Activated T-helper 2 cell treated with anti-CD3 and anti-CD28 coated beads, Interferon-gamma antibody, Interleukin-2, Interleukin-4, amounts not matched to agents 10 μg/mL and 5 μg/mL and 100 μg/mL, durations not matched to agents 14 hours and 24 hours and 36 hours (primary cell): ENCODE measurements at regions not wholly inside any gene's neighbourhood (a gene's known extent, or its start where the extent isn't known, plus 50 kb on each side); places are given as distances from the start of the nearest gene placed in this dataset.

Source experiments
- DNase-seq: peaks from one replicate; pipeline ENCODE4 v3.0.0; 2021; ENCODE audit warnings: low spot score
- H3K27ac Mint-ChIP-seq: one replicate; pipeline ENCODE4 v1.8.0; 2021; ENCODE audit warnings: mixed read lengths
- H3K27me3 Mint-ChIP-seq: one replicate; pipeline ENCODE4 v1.8.0; 2021; ENCODE audit warnings: low read depth, mixed read lengths
- H3K36me3 Mint-ChIP-seq: one replicate; pipeline ENCODE4 v1.8.0; 2021; ENCODE audit warnings: low read depth, mixed read lengths
- H3K4me1 Mint-ChIP-seq: one replicate; pipeline ENCODE4 v1.8.0; 2021; ENCODE audit warnings: low read depth, mixed read lengths
- H3K4me3 Mint-ChIP-seq: one replicate; pipeline ENCODE4 v1.8.0; 2021; ENCODE audit warnings: low read depth, mild to moderate bottlenecking, moderate library complexity, mixed read lengths
- H3K9me3 Mint-ChIP-seq: one replicate; pipeline ENCODE4 v1.8.0; 2021; ENCODE audit warnings: mixed read lengths
- intact Hi-C: fragments of 100-400 bp; cut with micrococcal nuclease; formaldehyde crosslinking; loops from one replicate; pipeline ENCODE4 v1.15.1; 2023

DNA sequence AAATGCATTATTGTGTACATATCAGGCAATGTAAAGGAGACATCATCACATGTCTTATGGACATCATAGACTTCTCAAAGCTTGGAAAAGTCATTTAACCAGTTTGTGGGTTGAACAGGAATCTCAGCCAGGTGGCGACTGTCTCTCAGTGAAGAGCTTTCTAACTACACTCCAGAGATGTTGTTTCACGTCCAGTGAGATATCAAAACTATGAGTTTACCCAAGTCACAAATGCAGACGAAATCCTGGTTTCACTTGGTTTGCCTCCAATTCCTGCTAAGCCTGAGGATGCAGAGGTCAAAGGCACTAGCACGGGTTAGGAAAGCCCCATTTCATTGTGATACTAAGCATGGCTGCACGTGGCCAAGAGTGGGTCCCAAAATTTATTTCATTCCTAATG, 384.5 kb upstream of the MEIS1 start:
- H3K27me3 Mint-ChIP-seq = no peaks in the 10 kb centered on the region
- H3K9me3 Mint-ChIP-seq = no peaks in the 10 kb centered on the region
- DNase-seq = no peak
- H3K36me3 Mint-ChIP-seq = no peaks in the 10 kb centered on the region
- no peak overlapping the region for H3K27ac Mint-ChIP-seq
- intact Hi-C loops = no loop called here
- H3K4me1 Mint-ChIP-seq = no peaks in the 10 kb centered on the region
- H3K4me3 Mint-ChIP-seq = no peak overlapping the region

DNA sequence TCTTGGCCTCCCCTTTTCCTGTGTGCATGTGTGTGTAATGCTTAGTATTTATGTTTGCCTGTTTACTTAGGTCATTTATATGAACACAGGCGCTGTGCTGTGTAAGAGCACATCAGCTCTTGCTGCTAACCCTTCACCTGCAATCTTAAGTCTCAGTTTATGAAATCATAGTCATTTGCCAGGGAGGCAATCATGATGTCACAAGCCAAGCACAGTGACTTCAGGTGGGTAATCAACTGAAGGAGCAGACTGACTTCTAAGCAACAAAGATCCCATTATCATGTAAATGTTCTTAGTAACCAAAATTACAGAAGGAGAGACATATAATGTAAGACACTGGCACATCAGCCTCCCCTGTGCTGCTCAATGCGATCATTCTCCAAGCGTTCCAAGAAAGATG, 386.3 kb upstream of the MEIS1 start:
- Mint-ChIP-seq H3K9me3 (no peaks in the 10 kb centered on the region), H3K27ac (no peak overlapping the region), H3K4me3 (no peak overlapping the region), H3K4me1 (no peaks in the 10 kb centered on the region), H3K27me3 (no peaks in the 10 kb centered on the region), H3K36me3 (no peaks in the 10 kb centered on the region)
- intact Hi-C loops = no loop called here
- no peak for DNase-seq

DNA sequence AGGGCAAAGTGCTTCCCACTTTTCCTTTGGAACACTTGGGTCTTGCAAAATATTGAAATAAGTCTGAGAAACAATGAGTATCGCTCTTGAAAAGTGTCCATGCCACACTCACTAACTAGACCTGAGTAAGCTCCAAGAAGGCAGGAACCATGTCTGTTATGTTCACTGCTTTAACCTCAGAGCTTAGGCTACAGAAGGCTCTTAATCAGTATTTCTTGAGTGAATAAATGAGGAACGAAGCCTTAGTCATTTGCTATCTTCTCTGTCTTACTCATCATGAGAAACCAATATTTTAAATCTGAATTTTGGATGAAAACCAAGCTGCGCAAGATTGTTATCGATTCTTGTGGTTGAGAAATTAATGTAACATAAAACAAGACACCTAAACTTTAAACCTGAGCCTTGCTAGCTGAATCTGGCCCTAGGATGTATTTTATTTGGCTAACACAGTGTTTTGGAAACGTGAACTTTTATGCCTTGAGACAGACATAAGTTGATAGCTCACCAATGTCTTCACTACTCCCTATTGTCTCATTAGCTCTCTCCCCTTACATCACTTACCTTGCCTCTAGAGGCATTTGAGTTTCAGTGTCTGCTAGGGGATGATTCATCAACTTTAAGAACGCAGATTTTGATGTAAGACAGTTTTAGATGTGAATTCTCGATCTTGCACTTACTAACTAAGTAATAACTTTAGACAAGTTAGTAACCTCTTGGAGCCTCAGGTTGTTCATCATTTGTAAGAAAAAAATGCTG, 392.8 kb upstream of the MEIS1 start:
- Mint-ChIP-seq H3K4me3 (no peak overlapping the region), H3K27me3 (no peaks in the 10 kb centered on the region), H3K27ac (no peak overlapping the region), H3K4me1 (no peaks in the 10 kb centered on the region), H3K36me3 (no peaks in the 10 kb centered on the region), H3K9me3 (no peaks in the 10 kb centered on the region)
- intact Hi-C loops = no loop called here
- DNase-seq = no peak

DNA sequence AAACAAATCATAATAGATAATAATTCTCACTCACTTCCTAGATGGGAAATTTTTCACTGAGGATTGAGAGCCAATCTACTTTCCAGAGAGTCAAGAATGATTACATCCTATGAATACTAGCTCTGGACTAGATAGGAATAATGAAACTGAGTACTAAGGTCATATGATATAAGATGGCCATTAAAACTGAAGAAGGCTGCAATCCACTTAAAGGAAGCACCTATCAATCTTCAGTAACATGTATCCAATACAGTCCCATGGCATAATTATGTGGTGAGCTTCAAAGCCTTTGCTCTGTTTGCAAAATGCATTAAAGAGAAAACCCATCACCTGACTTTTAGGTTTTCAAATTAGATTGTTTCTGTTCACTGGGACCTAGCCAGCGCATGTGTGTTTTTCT, 398.0 kb upstream of the MEIS1 start:
- H3K9me3 Mint-ChIP-seq = no peaks in the 10 kb centered on the region
- H3K4me3 Mint-ChIP-seq = no peak overlapping the region
- no peak overlapping the region for H3K27ac Mint-ChIP-seq
- H3K27me3 Mint-ChIP-seq = no peaks in the 10 kb centered on the region
- no peaks in the 10 kb centered on the region for H3K36me3 Mint-ChIP-seq
- DNase-seq = no peak
- H3K4me1 Mint-ChIP-seq = no peaks in the 10 kb centered on the region
- intact Hi-C loops = no loop called here

DNA sequence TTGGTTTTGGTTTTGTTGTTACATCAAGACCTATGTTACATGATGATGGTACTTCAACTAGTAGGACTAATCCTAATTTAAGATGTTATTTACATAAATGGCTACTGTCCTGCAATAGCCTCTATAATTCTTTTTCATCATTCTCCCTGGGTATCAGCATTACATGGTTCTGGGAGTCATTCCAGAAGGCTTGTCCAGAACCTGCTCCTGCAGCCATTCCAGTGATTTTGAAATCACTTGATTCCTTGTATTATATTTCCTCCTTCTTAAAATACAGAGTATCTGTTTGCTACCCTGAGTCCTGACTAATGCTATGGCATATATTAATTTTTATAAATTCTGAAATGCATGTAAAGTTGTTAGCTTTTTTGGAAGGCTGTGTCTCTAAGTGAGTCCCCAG, 400.5 kb upstream of the MEIS1 start:
- DNase-seq = no peak
- Mint-ChIP-seq H3K4me3 (no peak overlapping the region), H3K4me1 (no peaks in the 10 kb centered on the region), H3K9me3 (no peaks in the 10 kb centered on the region), H3K27me3 (no peaks in the 10 kb centered on the region), H3K27ac (no peak overlapping the region), H3K36me3 (no peaks in the 10 kb centered on the region)
- intact Hi-C loops = no loop called here

DNA sequence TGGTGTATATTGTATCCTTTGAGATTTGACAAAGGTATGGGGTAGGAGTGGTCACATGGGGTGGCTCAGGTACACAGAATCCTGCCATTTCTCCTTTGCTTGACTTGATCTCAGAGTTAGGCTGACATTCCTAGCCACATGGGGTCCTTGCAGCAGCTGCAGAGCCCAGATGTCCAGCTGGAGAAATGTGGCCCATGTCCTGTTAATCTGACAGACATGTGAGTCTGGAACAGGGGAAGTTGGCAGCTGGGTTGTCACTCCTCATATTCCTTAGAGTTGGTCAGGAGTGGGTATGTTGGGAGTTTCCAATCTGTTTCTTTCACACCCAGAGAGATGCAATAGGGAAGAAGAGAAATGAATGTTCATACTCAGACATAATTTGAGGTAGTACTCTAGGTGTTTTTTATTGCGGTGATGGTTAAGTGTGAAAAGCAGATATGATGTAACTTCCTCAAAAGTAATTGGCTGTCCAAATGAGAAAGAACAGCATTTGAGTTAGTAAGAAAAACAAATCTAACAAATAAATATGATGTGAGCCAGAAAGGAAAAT, 402.6 kb upstream of the MEIS1 start:
- intact Hi-C loops = no loop called here
- H3K4me3 Mint-ChIP-seq = no peak overlapping the region
- no peak overlapping the region for H3K27ac Mint-ChIP-seq
- H3K27me3 Mint-ChIP-seq = no peaks in the 10 kb centered on the region
- H3K9me3 Mint-ChIP-seq = no peaks in the 10 kb centered on the region
- no peak for DNase-seq
- H3K4me1 Mint-ChIP-seq = no peaks in the 10 kb centered on the region
- no peaks in the 10 kb centered on the region for H3K36me3 Mint-ChIP-seq

DNA sequence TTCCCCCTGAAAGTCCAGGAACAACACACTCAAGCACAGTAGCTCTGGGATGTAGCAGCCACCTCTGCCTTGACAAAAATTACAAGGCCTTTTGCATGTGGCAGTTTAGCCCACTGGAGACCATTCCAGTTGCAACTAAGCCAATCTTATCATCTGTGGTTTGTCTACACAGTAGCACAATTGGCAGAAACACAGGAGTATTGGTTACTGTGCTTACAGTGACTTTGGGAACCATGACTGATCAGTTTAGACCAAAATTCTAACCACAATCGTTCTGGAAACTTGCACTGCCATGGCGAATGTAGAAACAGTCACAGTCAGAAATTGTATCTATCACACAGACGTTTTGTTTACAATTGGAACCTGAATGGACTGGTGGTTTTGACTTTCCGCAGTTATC, 403.7 kb upstream of the MEIS1 start:
- no peak overlapping the region for H3K4me3 Mint-ChIP-seq
- intact Hi-C loops = no loop called here
- no peaks in the 10 kb centered on the region for H3K27me3 Mint-ChIP-seq
- no peaks in the 10 kb centered on the region for H3K36me3 Mint-ChIP-seq
- H3K27ac Mint-ChIP-seq = no peak overlapping the region
- no peaks in the 10 kb centered on the region for H3K4me1 Mint-ChIP-seq
- H3K9me3 Mint-ChIP-seq = no peaks in the 10 kb centered on the region
- no peak for DNase-seq

DNA sequence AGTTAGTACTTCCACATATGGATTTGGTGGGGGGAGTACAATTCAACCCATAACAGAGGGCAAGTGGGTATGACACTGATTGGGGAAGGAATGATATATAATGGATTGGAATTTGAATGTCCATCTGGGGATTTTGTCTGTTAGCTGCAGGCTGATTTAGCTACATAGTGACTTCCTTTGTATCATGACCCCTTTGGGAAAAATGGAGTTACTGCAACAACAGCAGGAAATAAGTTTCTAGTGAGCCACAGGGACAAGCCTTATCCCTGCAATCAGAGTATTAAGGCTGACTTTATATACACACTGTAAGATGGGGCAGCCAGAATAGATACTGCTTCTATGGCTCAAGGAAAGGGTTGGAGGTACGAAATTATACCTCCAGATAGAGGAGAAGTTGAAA, 404.4 kb upstream of the MEIS1 start:
- H3K27me3 Mint-ChIP-seq = no peaks in the 10 kb centered on the region
- H3K4me1 Mint-ChIP-seq = no peaks in the 10 kb centered on the region
- H3K9me3 Mint-ChIP-seq = no peaks in the 10 kb centered on the region
- H3K4me3 Mint-ChIP-seq = no peak overlapping the region
- intact Hi-C loops = no loop called here
- no peak for DNase-seq
- H3K27ac Mint-ChIP-seq = no peak overlapping the region
- no peaks in the 10 kb centered on the region for H3K36me3 Mint-ChIP-seq

DNA sequence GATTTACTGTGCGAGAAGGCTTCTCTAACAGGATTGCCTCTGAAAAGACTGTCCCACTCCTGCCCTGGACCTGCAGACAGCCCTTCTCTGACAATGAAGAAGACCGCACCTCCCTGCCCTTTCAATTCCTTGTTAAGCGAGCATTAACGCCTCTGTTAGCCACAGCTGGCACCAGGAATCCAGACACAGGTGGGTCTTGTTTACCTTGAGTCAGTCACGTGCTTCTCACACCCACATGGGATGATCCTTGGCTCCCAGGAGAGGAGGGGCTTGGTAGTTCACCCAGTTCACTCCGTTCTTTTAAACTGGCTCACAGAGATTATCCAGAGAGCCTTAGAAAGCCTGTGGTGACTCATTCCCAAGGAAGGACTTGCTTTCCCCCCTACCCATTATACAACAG, 410.5 kb upstream of the MEIS1 start:
- Mint-ChIP-seq H3K9me3 (no peaks in the 10 kb centered on the region), H3K4me3 (no peak overlapping the region), H3K27me3 (no peaks in the 10 kb centered on the region), H3K27ac (no peak overlapping the region), H3K36me3 (no peaks in the 10 kb centered on the region), H3K4me1 (no peaks in the 10 kb centered on the region)
- intact Hi-C loops = no loop called here
- DNase-seq = no peak

DNA sequence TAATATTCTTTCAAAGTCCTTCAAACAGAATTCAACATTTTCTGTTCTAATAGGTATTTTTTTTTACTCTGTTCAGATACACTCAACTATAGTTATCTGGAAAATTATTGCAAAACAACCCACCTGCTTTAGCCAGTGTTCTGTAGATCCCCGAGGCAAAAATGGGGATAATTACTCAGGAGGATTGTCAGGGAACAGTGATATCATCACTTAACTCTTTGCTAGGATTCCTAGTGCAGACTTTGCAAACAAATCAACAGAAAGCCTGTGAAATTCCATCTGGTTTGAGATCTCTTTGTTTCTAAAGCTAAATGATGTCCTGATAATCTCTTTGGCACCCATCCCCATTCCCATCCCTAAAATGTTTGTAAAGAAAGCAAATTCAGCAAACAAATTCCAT, 413.6 kb upstream of the MEIS1 start:
- Mint-ChIP-seq H3K36me3 (no peaks in the 10 kb centered on the region), H3K4me1 (no peaks in the 10 kb centered on the region), H3K4me3 (no peak overlapping the region), H3K27me3 (no peaks in the 10 kb centered on the region), H3K27ac (no peak overlapping the region), H3K9me3 (no peaks in the 10 kb centered on the region)
- no peak for DNase-seq
- intact Hi-C loops = no loop called here

DNA sequence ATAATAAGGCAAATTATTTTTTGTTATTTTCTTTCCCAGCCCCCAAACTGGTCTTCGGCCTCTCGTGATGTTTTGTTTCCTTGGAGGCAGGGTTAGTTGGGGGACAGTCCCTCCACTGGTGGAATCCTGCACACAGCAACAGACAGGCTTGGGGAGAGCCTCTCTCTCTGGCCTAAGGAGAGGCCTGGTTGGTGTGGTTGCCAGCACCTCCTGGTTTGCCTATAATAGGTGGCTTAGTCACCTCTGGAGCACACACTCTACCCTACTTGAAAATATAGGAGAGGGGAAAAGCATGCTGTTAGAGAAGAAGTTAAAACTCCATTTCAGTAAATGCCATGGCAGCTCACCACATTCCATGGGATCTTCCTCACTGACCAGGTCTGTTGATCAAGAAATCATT, 417.2 kb upstream of the MEIS1 start:
- no peak overlapping the region for H3K27ac Mint-ChIP-seq
- intact Hi-C loops = no loop called here
- no peak for DNase-seq
- no peak overlapping the region for H3K4me3 Mint-ChIP-seq
- H3K9me3 Mint-ChIP-seq = no peaks in the 10 kb centered on the region
- no peaks in the 10 kb centered on the region for H3K4me1 Mint-ChIP-seq
- H3K27me3 Mint-ChIP-seq = no peaks in the 10 kb centered on the region
- no peaks in the 10 kb centered on the region for H3K36me3 Mint-ChIP-seq

DNA sequence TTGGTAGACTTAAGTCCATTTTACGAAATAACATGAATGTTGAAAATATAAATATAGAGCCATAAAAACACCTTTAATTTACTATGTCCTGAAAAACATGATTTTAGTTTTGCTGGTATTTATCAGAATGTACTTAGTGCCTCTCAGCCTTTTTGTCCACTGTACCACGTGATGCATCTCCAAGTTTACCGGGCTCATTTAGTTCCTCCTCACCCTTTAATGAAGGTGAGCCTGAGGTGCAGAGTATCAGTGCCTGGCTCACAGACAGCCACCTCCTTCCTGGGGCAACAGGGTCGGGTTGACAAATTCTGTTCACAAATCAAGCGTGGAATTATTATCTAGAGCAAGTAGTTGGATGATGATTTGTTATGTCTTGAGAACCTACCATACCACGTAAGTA, 420.5 kb upstream of the MEIS1 start:
- Mint-ChIP-seq H3K4me3 (no peak overlapping the region), H3K27ac (no peak overlapping the region), H3K36me3 (no peaks in the 10 kb centered on the region), H3K27me3 (no peaks in the 10 kb centered on the region), H3K4me1 (no peaks in the 10 kb centered on the region), H3K9me3 (peaks cover 3% of the 10 kb centered on the region)
- intact Hi-C loops = no loop called here
- DNase-seq = no peak

DNA sequence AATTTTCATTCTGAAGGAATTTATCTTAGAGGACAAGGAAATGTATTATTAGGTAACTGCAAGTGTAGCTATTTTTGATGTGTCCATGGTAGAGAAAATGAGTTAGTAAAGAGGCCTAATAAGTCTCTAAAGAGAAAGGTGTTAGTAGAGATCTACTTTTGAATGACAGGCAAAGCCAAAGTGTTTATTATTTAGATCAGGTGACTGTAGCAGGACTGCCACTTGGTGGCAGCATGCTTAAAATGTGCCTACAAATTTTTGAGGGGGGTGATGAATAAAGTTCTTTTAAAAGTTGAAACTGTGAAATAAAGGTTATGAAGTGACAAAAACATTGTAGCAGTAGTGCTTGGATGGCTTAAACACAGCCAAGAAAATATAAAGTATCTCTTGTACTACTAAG, 421.5 kb upstream of the MEIS1 start:
- Mint-ChIP-seq H3K4me3 (no peak overlapping the region), H3K9me3 (peaks cover 3% of the 10 kb centered on the region), H3K4me1 (no peaks in the 10 kb centered on the region), H3K27ac (no peak overlapping the region), H3K36me3 (no peaks in the 10 kb centered on the region), H3K27me3 (no peaks in the 10 kb centered on the region)
- intact Hi-C loops = no loop called here
- DNase-seq = no peak

DNA sequence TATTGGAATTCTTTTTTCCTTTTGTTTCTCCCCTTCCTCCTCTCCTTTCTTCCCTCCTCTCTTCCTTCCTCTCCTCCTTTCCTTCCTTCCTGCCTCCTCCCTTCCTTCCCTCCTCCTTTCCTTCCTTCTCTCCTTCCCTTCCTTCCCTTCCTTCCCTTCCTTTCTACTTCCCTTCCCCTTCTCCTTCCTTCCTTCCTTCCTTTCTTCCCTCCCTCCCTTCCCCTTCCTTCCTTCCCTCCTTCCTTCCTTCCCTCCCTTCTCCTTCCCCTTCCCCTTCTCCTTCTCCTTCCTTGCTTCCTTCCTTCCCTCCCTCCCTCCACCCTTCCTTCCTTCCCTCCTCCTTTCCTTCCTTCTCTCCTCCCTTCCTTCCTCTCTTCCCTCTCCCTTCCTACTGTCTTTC, 431.0 kb upstream of the MEIS1 start:
- no peak for DNase-seq
- intact Hi-C loops = no loop called here
- H3K36me3 Mint-ChIP-seq = no peaks in the 10 kb centered on the region
- H3K4me3 Mint-ChIP-seq = no peak overlapping the region
- H3K4me1 Mint-ChIP-seq = no peaks in the 10 kb centered on the region
- no peaks in the 10 kb centered on the region for H3K9me3 Mint-ChIP-seq
- no peak overlapping the region for H3K27ac Mint-ChIP-seq
- H3K27me3 Mint-ChIP-seq = no peaks in the 10 kb centered on the region
